Germinal center (tissue), 1 donor: ENCODE measurements at regions not wholly inside any gene's neighbourhood (a gene's known extent, or its start where the extent isn't known, plus 50 kb on each side); places are given as distances from the start of the nearest gene placed in this dataset.

Experiments
- DNase-seq: peaks from one replicate; pipeline ENCODE4 v3.0.0; 2012; ENCODE audit warnings: mixed read lengths, low spot score

DNA sequence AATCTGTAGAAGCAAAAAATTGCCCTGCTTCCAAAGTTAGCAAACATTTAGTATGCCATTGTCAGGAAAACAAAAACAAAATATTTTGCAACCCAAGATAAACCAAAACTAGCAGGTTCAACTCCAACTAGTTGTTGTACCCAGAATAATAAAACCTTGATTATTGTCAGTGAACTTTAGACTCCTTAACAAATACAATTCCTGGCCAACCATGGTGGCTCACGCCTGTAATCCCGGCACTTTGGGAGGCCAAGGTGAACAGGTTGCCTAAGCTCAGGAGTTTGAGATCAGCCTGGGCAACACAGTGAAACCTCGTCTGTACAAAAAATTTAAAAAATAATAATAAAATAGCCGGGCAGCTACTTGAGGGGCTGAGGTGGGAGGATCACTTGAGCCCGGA, 53.6 kb upstream of the EPCAM start:
- DNase-seq, result no peak

DNA sequence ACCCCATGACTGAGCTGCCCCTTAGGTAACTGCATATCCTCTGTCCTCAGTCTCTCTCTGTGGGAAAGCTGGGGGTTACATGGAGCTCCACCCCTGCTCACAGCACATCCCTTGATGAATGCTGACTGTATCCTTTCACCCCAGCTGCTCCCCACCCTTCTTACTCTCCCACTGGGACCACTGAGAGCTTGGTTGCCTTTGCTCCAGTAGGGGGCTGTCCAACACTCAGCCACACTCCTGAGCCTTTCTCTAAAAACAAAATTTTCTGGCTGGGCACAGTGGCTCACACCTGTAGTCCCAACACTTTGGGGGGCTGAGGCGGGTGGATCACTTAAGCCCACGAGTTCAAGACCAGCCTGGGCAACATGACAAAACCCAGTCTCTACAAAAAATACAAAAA, 55.4 kb upstream of the EPCAM start:
- no peak for DNase-seq

DNA sequence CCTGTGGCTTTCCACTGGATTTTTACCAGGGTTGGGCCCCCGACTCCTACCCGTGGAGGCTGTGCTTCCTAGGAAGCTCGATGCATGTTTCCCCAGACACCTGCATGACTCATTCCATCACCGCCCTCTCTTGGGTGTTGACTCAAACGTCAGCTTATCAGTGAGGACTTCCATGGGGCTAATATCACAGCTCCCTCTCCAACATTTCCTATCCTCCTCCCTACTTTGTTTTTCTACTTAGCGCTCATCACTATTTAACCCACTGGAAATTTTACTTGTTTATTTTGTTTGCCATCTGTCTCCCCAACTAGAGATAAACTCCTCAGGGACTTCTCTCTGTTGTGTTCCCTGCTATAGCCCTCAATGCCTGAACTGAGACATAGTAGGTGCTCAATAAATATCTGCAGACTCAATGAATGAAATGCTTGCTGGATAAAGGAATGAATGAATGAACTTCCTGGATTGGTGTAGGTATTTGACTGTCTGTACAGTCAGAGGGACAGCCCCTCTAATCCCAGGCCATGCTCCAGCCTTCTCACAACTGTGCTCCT, 55.9 kb upstream of the EPCAM start:
- DNase-seq, result no peak

DNA sequence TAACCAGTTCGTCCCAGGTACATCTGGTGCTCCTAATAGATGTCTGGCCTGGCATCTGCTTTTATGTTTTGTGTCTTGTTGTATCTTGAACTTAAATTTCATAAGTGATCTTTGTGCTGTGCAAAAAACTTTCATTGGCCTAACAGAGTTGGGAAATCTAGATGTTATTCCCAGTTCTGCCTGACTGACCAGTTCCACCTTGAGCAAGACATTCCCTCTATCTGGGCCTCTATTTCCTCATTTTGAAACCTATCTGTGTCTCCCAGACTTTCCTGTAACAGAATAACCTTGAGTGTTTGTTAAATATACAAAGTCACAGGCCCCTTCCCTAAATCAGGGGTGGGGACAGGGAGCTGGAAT, 56.6 kb upstream of the EPCAM start:
- no peak for DNase-seq

DNA sequence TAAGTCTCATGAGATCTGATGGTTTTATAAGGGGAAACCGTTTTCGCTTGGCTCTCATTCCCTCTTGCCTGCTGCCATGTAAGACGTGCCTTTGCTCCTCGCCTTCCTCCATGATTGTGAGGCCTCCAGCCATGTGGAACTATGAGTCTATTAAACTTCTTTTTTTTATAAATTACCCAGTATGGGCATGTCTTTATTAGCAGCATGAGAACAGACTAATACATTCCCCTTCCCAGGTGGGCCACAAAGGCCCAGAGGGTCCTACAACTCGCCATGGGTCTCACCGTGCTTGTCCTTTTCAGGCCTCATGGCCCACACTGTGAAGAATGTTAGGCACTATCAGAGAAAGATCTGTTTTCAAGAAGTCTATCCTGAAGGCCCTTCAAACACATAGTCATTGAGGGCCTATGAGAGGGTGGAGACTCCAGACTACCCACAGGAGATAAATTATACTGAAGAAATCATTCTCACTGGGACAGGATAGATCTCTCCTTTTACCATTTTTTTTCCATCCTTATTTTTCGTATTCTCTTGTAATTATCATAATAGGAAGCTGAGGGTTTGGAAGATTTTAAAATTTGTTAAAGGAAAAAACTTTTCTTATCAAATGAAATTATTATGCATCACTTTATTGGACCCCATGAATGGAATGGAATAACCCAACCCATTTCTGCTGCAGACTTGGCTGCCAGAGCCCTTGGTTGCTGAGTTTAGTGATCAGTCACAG, 57.2 kb upstream of the EPCAM start:
- DNase-seq, result no peak

DNA sequence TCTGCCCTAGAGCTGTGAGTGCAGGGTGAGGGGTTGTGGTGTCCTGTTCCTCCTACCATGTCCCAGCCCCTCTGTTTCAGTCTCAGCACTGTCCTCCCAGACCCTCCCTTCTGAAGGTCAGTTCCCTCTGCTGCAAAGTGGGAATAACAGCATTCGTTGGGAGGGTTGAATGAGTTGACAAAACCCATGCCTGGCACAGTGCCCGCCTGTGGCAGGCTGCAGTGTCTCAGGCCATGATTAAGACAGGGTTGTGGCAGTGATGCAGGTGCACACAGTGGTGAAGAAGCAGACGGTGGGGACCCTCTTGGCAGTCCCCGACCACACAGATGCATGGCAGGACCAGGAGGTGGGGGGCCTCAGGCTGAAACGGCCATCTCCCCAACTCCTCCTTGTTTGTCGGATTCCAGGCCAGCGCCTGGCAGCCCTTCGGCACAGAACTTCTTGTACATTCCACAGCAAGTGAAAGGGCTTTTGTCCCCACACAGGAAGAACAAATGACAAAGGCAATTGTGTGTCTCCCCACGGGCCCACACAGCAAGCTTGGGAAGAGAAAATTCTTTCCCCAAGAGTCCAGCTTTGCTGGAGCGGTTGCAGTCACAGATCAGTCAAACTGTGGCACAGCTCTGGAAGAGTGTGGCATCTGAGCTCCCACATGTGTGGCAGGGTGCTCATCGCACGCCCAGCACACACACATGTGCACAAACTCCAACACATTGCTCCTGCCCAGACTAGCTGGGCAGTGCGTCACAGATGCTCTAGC, 58.1 kb upstream of the EPCAM start:
- DNase-seq, result peak; percentile 33

DNA sequence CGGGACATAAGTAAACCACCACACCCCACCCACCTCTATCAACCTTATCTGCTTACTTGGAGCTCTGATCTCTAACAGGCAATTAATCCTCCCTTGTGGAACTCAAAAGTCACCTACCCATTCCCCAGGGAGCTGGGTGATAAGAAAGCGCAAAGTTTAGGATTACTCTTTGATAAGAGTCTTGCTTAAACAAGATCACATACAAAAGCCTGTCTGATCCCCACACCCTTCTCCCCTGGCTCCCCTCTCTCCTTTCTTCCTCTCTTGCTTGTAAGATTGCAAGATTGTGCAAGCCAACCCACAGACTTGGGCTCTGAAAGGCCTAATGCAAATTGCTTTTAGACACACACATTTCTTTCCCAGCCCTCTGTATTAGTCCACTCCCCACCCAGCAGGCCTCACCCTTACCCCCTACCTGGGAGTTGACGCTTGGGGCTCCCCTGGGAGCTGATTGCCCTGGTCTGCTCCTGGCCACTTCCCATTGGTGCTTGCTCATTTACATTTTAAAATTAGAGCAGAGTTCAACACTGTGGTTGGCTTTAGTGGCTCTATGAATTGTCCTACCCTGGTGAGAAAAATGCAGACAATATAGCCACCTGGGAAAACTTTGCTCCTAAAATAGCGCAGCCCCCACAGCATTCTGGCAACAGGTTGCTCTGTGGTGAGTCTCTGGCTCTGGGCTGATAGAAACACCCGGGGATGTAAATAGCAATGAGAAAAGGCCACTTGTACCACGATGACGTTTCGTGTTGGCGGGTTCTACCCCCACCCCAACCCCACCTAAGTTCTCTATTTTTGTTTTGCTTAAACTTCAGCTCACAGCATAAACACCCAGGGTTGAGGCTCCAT, 58.9 kb upstream of the EPCAM start:
- peak; percentile 81 for DNase-seq

DNA sequence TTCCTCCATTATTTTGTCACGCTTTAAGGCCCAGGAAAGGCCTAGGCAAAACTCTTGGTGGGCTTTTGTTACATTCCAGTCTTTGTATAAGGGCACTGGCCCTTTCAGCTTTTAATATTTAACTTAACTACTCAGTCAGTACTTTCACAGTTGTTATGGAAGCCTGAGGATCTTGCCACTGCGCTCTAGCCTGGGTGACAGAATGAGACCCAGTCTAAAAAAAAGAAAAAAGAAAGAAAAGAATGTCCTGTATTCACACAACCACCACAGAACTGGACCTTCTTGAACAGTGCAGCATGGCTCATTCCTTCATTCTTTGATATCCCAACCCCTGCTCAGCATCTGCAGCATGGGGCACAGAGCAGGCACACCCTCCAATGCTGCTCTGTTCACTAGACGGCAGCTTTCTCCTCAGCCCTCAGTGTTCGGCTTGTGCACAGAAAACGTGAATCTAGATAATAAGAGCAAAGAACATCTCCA, 59.6 kb upstream of the EPCAM start:
- DNase-seq, result no peak

DNA sequence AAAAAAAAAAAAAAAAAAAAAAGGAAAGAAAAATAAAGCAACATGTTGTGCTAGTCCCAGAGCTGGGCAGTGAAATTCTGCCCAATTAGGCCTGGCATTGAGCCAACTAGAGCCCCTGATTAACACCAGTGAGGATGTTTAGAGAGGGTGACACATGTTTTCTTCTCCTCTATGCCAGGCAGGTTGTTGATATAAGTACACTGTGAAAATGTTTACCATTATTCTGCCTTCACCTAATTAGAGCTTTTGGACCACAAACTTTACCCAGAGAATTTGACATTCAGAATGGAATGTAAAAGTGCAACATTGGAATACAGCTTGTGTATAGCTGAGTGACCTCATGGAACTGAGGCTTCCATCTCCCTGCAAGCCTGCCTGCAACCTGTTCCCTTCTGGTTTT, 62.0 kb upstream of the EPCAM start:
- no peak for DNase-seq

DNA sequence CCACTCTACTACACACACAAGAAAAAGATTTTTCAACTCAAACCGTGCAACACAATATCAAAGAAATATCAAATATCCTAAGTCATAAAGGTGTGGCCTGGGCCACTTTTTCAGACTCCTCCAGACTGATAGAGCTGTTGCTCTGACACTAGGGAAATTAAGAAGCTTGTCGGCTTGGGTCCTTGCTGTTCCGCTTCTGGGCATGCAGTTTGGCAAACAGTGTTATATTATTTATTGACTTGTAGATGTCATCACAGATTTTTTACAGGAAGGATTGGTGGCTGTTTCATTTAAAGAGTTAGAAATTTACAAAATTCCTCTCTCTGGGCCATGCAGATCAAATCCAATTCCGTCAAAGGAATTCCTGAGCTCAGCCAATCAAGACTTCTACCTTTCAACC, 64.5 kb upstream of the EPCAM start:
- DNase-seq, result no peak

DNA sequence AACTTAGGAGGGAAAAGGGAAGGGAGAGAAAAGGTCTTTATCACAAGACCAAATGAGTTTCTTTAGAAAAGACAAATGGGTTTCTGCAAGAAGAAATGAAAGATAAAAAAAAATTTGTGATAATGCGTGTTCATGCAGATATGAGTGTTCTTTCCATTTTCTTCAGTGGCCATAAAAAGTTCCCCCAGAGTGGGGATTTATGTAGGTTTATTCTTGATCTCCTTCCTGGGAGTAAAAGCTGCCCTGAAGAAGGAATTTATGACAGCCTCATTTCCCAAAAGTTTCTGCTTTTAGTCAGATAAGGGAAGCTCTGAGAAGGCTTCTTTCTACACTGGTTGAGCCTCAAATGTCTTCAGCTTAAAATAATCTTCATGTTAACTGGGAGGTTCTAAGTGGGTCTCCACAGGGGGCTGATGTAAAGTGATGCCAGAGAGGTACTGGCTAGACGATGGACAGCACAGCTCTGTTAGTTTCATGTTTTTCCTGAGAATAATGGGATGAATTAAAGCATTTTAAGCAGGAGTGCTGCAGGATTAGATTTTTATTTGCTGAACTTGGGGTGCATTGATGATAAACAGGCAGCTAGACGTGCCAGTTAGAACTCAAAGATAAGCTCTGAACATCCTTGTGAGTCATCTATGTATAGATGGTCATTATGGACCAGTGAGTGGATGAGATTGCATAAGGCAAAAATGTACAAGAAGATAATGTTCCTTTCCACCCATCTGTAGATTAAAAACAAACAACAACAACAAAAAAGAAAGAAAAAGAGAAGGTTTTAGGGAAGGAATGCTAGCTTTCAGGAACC, 65.6 kb upstream of the EPCAM start:
- no peak for DNase-seq

DNA sequence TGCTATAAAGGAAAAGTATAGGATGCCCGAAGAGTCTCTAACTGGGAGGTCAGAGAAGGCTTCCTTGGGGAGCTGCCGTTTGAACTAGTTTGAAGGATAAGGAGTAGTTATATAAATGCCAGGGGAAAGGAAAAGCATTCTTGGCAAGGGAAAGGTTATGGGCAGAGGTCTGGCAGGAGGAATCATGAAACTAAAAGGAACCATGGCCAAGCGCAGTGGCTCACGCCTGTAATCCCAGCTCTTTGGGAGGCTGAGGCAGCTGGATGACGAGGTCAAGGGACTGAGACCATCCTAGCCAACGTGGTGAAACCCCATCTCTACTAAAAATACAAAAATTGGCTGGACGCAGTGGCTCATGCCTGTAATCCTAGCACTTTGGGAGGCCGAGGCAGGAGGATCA, 66.8 kb upstream of the EPCAM start:
- no peak for DNase-seq

DNA sequence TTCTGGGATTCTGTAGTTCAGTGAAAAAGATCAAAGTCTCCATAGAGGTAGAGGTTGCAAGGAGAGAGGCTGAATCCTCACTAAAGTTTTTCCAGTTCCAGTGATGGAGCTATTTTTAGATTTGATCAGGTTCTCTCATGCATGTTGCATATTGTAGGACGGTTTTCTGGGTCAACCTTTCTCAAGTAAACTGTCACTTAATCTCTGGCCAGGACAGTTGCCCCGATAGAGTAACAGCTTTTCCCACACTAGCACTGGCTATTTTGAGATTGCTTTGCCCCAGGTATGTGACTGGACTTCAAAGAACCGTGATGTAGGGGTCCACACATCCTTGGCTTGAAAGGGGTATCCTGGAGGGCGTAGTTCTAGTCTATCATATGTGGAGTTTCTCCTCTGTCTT, 67.4 kb upstream of the EPCAM start:
- no peak for DNase-seq

DNA sequence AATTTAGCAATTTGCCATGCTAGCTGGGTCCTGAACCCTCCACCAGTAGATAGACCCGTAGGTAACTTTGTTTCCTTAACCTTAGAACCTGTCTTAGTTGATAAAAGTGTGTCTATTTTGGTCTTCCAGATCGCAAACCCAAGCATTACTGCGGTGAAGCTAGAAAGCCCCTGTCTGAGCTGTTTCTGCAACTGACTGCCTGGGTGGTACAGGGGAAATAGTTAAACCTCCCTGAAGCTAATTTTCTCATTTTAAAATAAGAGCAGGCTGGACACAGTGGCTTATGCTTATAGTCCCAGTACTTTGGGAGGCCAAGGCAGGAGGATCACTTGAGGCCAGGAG, 67.9 kb upstream of the EPCAM start:
- DNase-seq, result no peak

DNA sequence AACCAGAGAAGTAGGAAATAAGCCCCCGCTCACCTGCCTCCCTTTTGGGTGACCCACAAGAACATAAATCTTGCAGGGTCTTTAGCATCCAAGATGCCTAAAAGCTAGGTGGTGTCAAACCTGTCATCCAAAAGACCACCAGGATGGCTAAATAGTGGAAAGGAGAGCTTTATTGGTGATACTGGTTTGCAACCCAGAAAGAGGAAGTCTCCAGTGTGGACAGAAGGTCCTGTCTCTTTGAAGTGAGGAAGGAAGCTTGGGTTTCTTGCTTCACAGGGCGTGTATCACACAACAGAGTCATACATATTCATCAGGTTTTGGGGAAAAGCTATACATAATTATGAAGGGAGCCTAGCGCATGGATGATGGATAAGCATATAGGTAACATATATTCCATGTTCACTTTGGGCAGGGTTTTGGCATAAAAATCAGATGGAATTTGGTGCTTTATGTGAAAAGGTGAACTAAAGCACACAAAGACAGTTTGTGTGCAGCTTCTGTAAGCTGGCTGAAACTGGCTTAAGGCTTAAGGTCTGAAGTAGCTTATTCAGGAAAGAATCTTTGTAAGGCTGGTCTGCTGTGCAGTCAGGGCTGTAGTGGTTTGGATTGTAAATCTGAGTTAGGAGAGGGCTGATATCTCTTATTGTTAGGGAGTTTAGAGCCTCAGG, 68.4 kb upstream of the EPCAM start:
- DNase-seq, result no peak

DNA sequence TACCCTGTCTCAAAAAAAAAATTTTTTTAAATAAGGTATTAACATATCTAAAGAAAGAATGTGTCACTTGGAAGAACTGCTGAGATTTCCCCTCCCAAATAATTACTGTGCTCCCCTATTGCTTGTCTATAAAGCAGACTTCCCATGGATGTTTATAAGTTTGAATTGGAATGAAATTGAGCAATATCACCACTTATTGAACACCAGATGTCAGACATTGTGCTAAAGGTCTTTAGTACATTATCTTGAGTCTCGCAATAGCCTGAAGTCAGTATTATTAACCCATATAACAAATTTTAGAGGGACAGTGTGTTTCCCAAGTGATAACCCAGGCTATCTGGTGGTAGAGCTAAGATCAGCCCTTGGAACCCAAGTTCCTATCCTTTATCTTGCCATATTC, 69.0 kb upstream of the EPCAM start:
- no peak for DNase-seq

DNA sequence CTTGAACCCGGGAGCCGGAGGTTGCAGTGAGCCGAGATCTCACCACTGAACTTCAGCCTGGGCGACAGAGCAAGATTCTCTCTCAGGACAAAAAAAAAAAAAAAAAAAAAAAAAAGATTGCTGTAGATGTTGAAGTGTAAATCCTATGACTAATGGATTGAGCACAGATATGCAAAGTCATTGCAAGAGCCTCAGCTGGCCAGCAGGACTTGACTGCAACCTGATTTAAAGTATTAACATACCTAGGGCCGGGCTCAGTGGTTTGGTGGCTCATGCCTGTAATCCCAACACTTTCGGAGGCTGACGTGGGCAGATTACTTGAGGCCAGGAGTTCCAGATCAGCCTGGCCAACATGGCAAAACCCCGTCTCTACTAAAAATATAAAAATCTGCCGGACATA, 69.6 kb upstream of the EPCAM start:
- DNase-seq, result no peak

DNA sequence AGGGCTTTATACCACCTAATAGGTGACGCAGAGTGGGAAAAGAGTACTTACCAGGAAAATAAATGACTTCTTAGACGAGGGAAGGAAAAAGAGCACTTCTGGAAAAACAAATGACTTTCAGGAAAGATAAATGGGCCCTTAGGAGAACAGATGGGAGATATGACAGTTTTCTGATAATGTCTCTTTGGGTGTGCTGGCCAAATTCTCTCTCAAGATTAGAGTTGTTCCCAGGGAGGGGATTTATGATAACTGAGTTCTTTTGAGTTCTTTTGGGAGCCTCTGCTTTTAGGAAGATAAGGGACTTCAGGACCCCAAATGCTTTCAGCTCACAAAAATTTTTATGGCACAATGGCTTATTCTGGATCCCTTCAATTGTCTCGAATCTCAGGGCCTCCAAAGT, 70.3 kb upstream of the EPCAM start:
- DNase-seq, result no peak

DNA sequence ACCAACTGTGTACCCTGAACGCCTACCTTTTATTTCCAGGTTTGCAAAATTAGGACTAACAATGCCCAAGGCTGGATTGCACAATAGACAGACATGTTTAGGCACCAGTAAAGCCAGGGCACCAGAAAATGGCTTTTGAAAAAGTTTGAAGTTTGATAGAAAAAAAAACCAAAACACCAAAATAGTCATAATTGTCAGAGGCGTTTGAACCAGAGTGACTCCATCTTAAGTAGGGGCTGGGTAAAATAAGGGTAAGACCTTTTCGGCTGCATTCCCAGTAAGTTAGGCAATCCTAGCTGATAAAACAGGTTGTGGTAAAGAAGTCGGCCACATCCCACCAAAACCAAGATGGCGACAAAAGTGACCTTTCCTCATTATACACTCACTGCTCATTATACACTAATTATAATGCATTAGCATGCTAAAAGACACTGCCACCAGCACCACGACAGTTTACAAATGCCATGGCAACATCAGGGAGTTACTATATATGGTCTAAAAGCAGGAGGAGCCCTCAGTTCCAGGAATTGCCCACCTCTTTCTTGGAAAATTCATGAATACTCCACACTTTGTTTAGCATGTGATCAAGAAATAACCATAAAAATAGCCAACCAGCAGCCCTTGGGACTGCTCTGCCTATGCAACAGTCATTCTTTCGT, 71.2 kb upstream of the EPCAM start:
- no peak for DNase-seq

DNA sequence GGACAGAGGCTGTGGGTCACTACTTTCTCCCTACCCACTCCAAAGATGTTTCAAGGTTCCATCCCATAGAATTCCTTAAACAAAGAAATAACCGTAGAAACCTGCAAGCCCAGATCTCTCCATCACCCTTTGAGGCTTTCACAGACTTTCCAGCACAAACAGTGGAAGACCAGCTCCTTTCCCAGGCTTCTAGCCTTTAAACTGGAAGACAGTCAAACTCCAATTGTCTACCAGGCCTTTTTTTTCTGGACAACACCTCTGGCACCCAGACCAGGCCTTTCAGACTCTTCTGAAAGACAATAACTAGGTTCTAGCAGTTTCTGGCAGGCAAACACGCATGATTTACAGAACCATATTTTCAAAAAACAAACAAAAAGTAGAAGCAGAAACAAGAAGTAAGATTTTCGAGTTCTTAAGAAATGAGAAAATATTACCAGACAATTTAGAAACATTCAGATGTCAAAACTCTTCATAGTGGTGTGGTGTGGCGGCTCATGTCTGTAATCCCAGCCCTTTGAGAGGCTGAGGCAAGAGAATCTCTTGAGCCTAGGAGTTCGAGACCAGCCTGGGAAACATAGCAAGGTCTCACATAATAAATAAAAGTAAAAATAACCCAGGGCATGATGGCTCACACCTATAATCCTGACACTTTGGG, 73.0 kb upstream of the EPCAM start:
- DNase-seq, result no peak
